Mesenchymal stem cell (in vitro differentiated cells and primary cell): ENCODE measurements at regions not wholly inside any gene's neighbourhood (a gene's known extent, or its start where the extent isn't known, plus 50 kb on each side); places are given as distances from the start of the nearest gene placed in this dataset.

Experiments used
- DNase-seq: peaks from one replicate; pipeline ENCODE4 v3.0.0-alpha.2; 2013
- H2AFZ ChIP-seq: one replicate; pipeline ENCODE4 v1.6.1; 2013; ENCODE audit warnings: low read depth, mild to moderate bottlenecking, control low read depth, inconsistent platforms, low read length, moderate library complexity
- H2AK5ac ChIP-seq: 2 replicates; pipeline ENCODE4 v1.6.1; 2013; ENCODE audit warnings: low read length, moderate library complexity, mild to moderate bottlenecking, inconsistent platforms; ENCODE audit not compliant: severe bottlenecking
- H2BK120ac ChIP-seq: one replicate; pipeline ENCODE4 v1.6.1; 2013; ENCODE audit warnings: low read depth, mild to moderate bottlenecking, inconsistent platforms, low read length, moderate library complexity
- H2BK12ac ChIP-seq, 2 experiments: one replicate each; pipeline ENCODE4 v1.6.1; 2013; ENCODE audit warnings: inconsistent platforms in 2 of 2, low read length in 2 of 2, mild to moderate bottlenecking in 2 of 2, moderate library complexity in 2 of 2, control low read depth in 1 of 2
- H2BK15ac ChIP-seq: one replicate; pipeline ENCODE4 v1.6.1; 2013; ENCODE audit warnings: mild to moderate bottlenecking, low read depth, inconsistent platforms; ENCODE audit not compliant: poor library complexity, severe bottlenecking
- H2BK5ac ChIP-seq: 2 replicates; pipeline ENCODE4 v1.6.1; 2013; ENCODE audit warnings: low read depth, mild to moderate bottlenecking, low read length, control low read depth, inconsistent platforms; ENCODE audit not compliant: poor library complexity, severe bottlenecking
- H3K14ac ChIP-seq, 2 experiments: one replicate each; pipeline ENCODE4 v1.6.1; 2013; ENCODE audit warnings: inconsistent platforms in 2 of 2, low read length in 2 of 2, control low read depth in 1 of 2, mild to moderate bottlenecking in 1 of 2, moderate library complexity in 1 of 2
- H3K18ac ChIP-seq, 2 experiments: one replicate each; pipeline ENCODE4 v1.6.1; 2013; ENCODE audit warnings: inconsistent platforms in 2 of 2, low read length in 2 of 2, control low read depth in 1 of 2, low read depth in 1 of 2, mild to moderate bottlenecking in 1 of 2
- H3K23ac ChIP-seq, 2 experiments: one replicate each; pipeline ENCODE4 v1.6.1; 2013; ENCODE audit warnings: inconsistent platforms in 2 of 2, low read length in 2 of 2, mild to moderate bottlenecking in 2 of 2, moderate library complexity in 2 of 2, control low read depth in 1 of 2
- H3K27ac ChIP-seq: 2 replicates; pipeline ENCODE4 v1.5.1; 2013; ENCODE audit warnings: mild to moderate bottlenecking, moderate library complexity, low read length, control low read depth, inconsistent platforms; ENCODE audit not compliant: poor library complexity, severe bottlenecking
- H3K27me3 ChIP-seq, 2 experiments: 2 replicates each; pipeline versions ENCODE4 v1.6.1 to v1.7.0; 2013; ENCODE audit warnings: low read length in 2 of 2, mild to moderate bottlenecking in 2 of 2, moderate library complexity in 2 of 2, control low read depth in 1 of 2, inconsistent platforms in 1 of 2; ENCODE audit not compliant: control insufficient read depth in 1 of 2, insufficient read depth in 1 of 2
- H3K36me3 ChIP-seq, 2 experiments: 2 replicates each; pipeline versions ENCODE4 v1.6.1 to v1.7.0; 2013; ENCODE audit warnings: low read length in 2 of 2, control low read depth in 1 of 2, inconsistent platforms in 1 of 2, low read depth in 1 of 2, mild to moderate bottlenecking in 1 of 2; ENCODE audit not compliant: insufficient read depth in 2 of 2, control insufficient read depth in 1 of 2
- H3K4ac ChIP-seq, 2 experiments: one replicate each; pipeline ENCODE4 v1.6.1; 2013; ENCODE audit warnings: inconsistent platforms in 2 of 2, low read length in 2 of 2, mild to moderate bottlenecking in 2 of 2, moderate library complexity in 2 of 2, control low read depth in 1 of 2, low read depth in 1 of 2
- H3K4me1 ChIP-seq: 2 replicates; pipeline ENCODE4 v1.6.1; 2013; ENCODE audit warnings: low read depth, low read length, control low read depth; ENCODE audit not compliant: control insufficient read depth, insufficient read depth
- H3K4me2 ChIP-seq: 2 replicates; pipeline ENCODE4 v1.6.1; 2013; ENCODE audit warnings: low read length, mild to moderate bottlenecking, inconsistent platforms; ENCODE audit not compliant: poor library complexity, severe bottlenecking
- H3K4me3 ChIP-seq, 2 experiments: 2 replicates each; pipeline versions ENCODE4 v1.5.1 to v1.7.0; 2013; ENCODE audit warnings: low read length in 2 of 2, mild to moderate bottlenecking in 2 of 2, control low read depth in 1 of 2, low read depth in 1 of 2; ENCODE audit not compliant: insufficient read depth in 1 of 2
- H3K79me1 ChIP-seq: replicated peaks from 2 replicates; pipeline ENCODE4 v1.6.1; 2013; ENCODE audit warnings: mild to moderate bottlenecking, control low read depth, low read length, inconsistent platforms; ENCODE audit not compliant: poor library complexity, severe bottlenecking
- H3K9ac ChIP-seq: 2 replicates; pipeline ENCODE4 v1.7.0; 2013; ENCODE audit warnings: mild to moderate bottlenecking, low read length, moderate library complexity
- H3K9me3 ChIP-seq: 2 replicates; pipeline ENCODE4 v1.7.0; 2013; ENCODE audit warnings: mild to moderate bottlenecking, low read length; ENCODE audit not compliant: control insufficient read depth
- H4K8ac ChIP-seq: one replicate; pipeline ENCODE4 v1.6.1; 2013; ENCODE audit warnings: inconsistent platforms, mild to moderate bottlenecking, low read length, moderate library complexity
- H4K91ac ChIP-seq: one replicate; pipeline ENCODE4 v1.6.1; 2013; ENCODE audit warnings: mild to moderate bottlenecking, low read length, inconsistent platforms
- WGBS: methylation state at CpG from one replicate; pipeline ENCODE4 v1.1.7; 2013; ENCODE audit warnings: mixed read lengths; 5-methylcytosine and 5-hydroxymethylcytosine counted together

DNA sequence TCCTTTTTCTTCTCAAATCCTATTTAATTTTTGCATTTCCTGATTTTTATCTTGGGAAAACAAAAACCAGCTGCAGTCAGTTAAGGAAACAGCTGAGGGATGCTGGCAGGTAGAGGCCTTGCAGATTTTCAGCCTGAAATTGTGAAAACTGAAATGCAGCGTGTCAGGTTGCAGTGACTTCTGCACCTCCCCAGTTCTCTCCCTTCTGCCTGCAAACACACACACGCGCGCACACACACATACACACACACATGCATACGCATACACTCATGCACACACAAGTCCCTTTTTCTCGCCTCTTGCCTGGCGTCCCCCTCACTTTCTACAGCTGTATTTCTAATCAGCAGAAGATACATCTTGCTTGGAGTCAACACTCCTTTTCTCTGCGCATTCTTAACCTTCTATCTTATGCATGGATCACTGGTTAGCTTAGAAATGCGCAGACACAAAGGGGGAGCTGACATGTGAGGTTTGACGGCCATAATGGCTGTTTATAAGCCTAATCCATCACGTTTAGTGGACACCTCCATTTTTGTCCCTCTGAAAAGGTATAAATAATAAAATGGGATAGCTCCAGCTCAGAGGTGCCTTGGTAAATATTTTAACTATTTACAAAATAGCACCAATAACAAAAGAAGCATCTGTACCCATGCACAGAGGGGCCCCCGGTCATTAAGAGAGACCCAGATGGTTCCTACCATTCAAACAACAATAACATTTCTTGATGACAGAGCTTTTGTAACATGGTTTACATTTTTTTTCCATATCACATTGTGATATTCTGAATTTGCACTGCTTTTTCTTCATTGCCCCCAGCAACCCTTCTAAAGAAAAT, 392.1 kb upstream of the SALL1 start:
- Histone ChIP-seq H4K8ac (no peak overlapping the region), H2BK12ac (peak overlapping the region in 1 of 2 experiments; percentile 51), H3K4me2 (no peak overlapping the region), H3K9ac (no peak overlapping the region), H2BK5ac (no peak overlapping the region), H3K23ac (no peak overlapping the region), H3K18ac (peak overlapping the region in 1 of 2 experiments; percentile 18), H2AFZ (no peak overlapping the region), H3K9me3 (no peaks in the 10 kb centered on the region), H2AK5ac (no peak overlapping the region), H3K79me1 (no peaks in the 10 kb centered on the region), H3K4me1 (peaks cover 14% of the 10 kb centered on the region), H3K4ac (peak overlapping the region in 1 of 2 experiments; percentile 54), H4K91ac (no peak overlapping the region), H3K14ac (peak overlapping the region in 1 of 2 experiments; percentile 9), H2BK15ac (no peak overlapping the region), H3K36me3 (no peaks in the 10 kb centered on the region), H2BK120ac (no peak overlapping the region), H3K27me3 (no peaks in the 10 kb centered on the region), H3K4me3 (no peak overlapping the region), H3K27ac (no peak overlapping the region)
- 89% methylated on average over 11 of the region's 12 CpGs for WGBS
- DNase-seq, result no peak

DNA sequence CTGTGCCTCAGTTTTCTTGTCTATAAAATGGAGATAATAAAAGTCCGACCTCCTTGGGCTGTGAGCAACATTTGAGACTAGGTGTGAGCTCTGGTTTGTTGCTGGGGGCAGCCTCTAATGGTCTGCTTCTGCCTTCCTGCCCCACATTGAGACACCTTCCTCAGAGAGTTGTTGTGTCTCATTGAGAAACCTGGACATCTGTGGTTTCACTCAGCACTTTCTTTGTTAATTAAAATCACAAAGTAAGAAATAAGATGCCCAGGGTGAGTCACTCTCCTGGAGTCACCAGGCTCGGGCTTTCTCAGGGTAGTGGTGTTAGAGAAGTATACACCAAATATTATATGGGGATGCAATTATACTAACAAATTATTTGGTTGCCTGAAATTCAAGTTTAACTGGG, 389.2 kb upstream of the SALL1 start:
- no peaks in the 10 kb centered on the region for H3K9me3 ChIP-seq
- no peak overlapping the region for H4K8ac ChIP-seq
- H3K14ac ChIP-seq, result no peak overlapping the region
- peak overlapping the region in 1 of 2 experiments; percentile 22 for H3K4ac ChIP-seq
- H2AFZ ChIP-seq, result no peak overlapping the region
- H2BK12ac ChIP-seq, result no peak overlapping the region
- H3K4me2 ChIP-seq, result no peak overlapping the region
- no peaks in the 10 kb centered on the region for H3K36me3 ChIP-seq
- peak overlapping the region; percentile 69 for H2BK120ac ChIP-seq
- no peak overlapping the region for H3K4me3 ChIP-seq
- peak; percentile 59 for DNase-seq
- H4K91ac ChIP-seq, result no peak overlapping the region
- WGBS, result 90% methylated on average over 1 of the region's 2 CpGs
- H3K27me3 ChIP-seq, result no peaks in the 10 kb centered on the region
- H3K9ac ChIP-seq, result no peak overlapping the region
- peaks cover 14% of the 10 kb centered on the region for H3K4me1 ChIP-seq
- H3K18ac ChIP-seq, result no peak overlapping the region
- no peak overlapping the region for H3K23ac ChIP-seq
- no peaks in the 10 kb centered on the region for H3K79me1 ChIP-seq
- H2BK15ac ChIP-seq, result no peak overlapping the region
- no peak overlapping the region for H2BK5ac ChIP-seq
- no peak overlapping the region for H3K27ac ChIP-seq
- no peak overlapping the region for H2AK5ac ChIP-seq

DNA sequence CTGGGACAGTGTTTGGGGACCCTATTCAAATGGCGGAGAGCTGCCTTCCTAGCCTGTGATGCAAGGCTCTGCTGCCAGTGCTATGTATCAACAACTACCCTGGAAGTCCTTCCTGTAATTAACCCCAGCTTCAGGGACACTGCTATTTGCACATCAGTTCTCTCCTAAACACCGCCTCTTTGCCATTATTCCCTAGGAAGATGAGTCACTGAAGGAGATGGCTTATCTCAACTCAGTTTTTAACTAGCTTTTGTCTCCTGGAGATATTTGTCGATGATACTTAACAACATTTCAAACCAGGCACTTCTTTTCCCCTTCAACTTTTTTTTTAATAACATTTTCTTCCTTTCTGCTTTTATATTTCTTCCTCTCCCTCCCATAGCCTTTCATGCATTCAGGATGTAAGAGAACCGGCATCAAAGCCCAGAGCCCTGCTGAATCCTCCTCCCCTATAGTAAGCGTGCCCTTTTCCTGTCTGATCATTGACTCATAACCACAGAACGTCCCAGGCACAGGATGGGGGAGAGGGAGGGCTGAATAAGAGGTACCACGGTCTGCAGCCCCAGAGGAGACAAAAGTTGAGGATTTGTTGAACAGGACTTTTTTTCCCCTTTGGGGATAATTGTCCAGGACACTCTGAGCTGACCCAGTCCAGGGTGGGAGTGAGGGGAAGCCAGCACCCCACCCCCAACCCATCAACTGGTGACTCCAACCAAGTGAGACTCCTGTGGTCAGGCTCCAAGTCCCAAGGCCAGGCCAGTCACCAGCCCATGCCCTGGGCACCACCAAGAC, 387.8 kb upstream of the SALL1 start:
- Histone ChIP-seq H2AFZ (no peak overlapping the region), H3K14ac (no peak overlapping the region), H3K4me3 (no peak overlapping the region), H3K79me1 (no peaks in the 10 kb centered on the region), H3K9me3 (no peaks in the 10 kb centered on the region), H3K36me3 (no peaks in the 10 kb centered on the region), H2BK15ac (no peak overlapping the region), H3K23ac (no peak overlapping the region), H4K8ac (peak overlapping the region; percentile 94), H2BK120ac (peak overlapping the region; percentile 92), H3K4me2 (no peak overlapping the region), H2BK12ac (peak overlapping the region; percentile 60 to 82), H3K4ac (peak overlapping the region; percentile 36 to 85), H3K27me3 (no peaks in the 10 kb centered on the region), H3K9ac (peak overlapping the region; percentile 49), H3K27ac (peak overlapping the region; percentile 5), H3K18ac (peak overlapping the region; percentile 84 to 95), H4K91ac (peak overlapping the region; percentile 87), H3K4me1 (peaks cover 12% of the 10 kb centered on the region), H2BK5ac (no peak overlapping the region), H2AK5ac (no peak overlapping the region)
- 0% methylated on average over 6 of the region's 7 CpGs for whole genome bisulfite sequencing
- peak; percentile 97 for DNase-seq

DNA sequence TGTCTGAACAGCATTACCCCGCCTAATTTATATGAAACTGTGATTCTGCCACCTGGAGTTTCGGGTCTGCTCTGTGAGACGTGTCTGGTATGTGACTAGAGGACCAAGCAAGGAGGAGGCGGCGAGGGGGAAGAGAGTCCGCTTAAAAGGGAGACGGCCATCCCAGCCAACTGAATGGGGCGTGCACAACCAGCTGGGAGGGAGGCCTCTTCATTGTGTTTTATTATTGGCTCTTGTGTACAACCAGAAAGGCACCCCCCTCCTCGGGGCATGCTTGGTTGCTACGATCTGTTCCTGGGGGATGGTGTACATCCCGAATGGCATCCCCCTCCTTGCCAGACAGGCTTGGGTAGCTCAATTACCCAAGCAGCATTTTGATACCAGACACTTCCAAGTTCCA, 384.5 kb upstream of the SALL1 start:
- no peak overlapping the region for H3K9ac ChIP-seq
- H3K23ac ChIP-seq, result no peak overlapping the region
- H3K36me3 ChIP-seq, result no peaks in the 10 kb centered on the region
- H3K18ac ChIP-seq, result no peak overlapping the region
- no peak overlapping the region for H3K14ac ChIP-seq
- no peak overlapping the region for H3K4me2 ChIP-seq
- no peak overlapping the region for H3K4me3 ChIP-seq
- no peak for DNase-seq
- H3K4ac ChIP-seq, result peak overlapping the region in 1 of 2 experiments; percentile 30
- H2BK15ac ChIP-seq, result no peak overlapping the region
- H3K9me3 ChIP-seq, result no peaks in the 10 kb centered on the region
- H2AFZ ChIP-seq, result no peak overlapping the region
- H2BK5ac ChIP-seq, result no peak overlapping the region
- no peak overlapping the region for H2AK5ac ChIP-seq
- 97% methylated on average over 11 of the region's 11 CpGs for WGBS
- no peaks in the 10 kb centered on the region for H3K27me3 ChIP-seq
- H3K27ac ChIP-seq, result no peak overlapping the region
- H2BK12ac ChIP-seq, result peak overlapping the region in 1 of 2 experiments; percentile 4
- H3K4me1 ChIP-seq, result peaks cover 12% of the 10 kb centered on the region
- H2BK120ac ChIP-seq, result no peak overlapping the region
- no peak overlapping the region for H4K91ac ChIP-seq
- no peaks in the 10 kb centered on the region for H3K79me1 ChIP-seq
- H4K8ac ChIP-seq, result no peak overlapping the region
